K562 (cell line): ENCODE measurements at regions not wholly inside any gene's neighbourhood (a gene's known extent, or its start where the extent isn't known, plus 50 kb on each side); places are given as distances from the start of the nearest gene placed in this dataset.

Source experiments
- ATAC-seq: fragments of 200-7000 bp; cut with Tn5 transposase; 3 replicates; pipeline ENCODE4 v1.9.1; 2020; ENCODE audit warnings: moderate library complexity
- BruUV-seq: library from RNA; stranded (reverse); fragments of 400-500 nt; replicated peaks from 2 replicates; lab custom pipeline; 2021; lab: Mats Ljungman, UMichigan
- CTCF ChIA-PET: fragments of 300-600 bp; formaldehyde crosslinking; extraction: SDS; loops from one replicate; lab custom pipeline; 2021; ENCODE audit warnings: low intra/inter-chr PET ratio; lab: Yijun Ruan, JAX
- POLR2A ChIA-PET: fragments of 300-600, 350-650 bp; sonication (Branson Sonifier 250); formaldehyde crosslinking; extraction: SDS; loops from one replicate; lab custom pipeline; 2021; ENCODE audit warnings: antibody characterized with exemption, inconsistent platforms; lab: Yijun Ruan, JAX
- DNase-seq, 4 experiments: peaks; one replicate each; pipeline versions ENCODE4 v3.0.0 to v3.0.0-alpha.2; 2011 to 2018; ENCODE audit warnings: low spot score in 3 of 4, mixed read lengths in 3 of 4; ENCODE audit errors: extremely low read depth in 1 of 4
- FAIRE-seq: peaks from 2 replicates; lab custom pipeline; 2011; peaks lifted over from hg19 to GRCh38; lab: Jason Lieb, UNC
- H2AFZ ChIP-seq: 2 replicates; pipeline ENCODE4 v1.6.0; 2011; ENCODE audit warnings: low read depth, low read length, control low read depth, inconsistent platforms
- H3K27ac ChIP-seq: fragments of 200-600 bp; 3 replicates; pipeline ENCODE4 v1.8.0; 2011; ENCODE audit warnings: low read depth, mild to moderate bottlenecking, control low read depth, inconsistent platforms, low read length, moderate library complexity, mixed read lengths; ENCODE audit errors: extremely low read depth
- H3K27me3 ChIP-seq, 2 experiments: fragments of 300-600 bp in 1 of 2; 2 replicates in 1 of 2; 3 replicates in 1 of 2; pipeline versions ENCODE4 v1.6.0 to v1.8.0; 2011; ENCODE audit warnings: inconsistent platforms in 2 of 2, low read length in 2 of 2, mild to moderate bottlenecking in 1 of 2, mixed read lengths in 1 of 2, moderate library complexity in 1 of 2; ENCODE audit not compliant: control insufficient read depth in 2 of 2, insufficient read depth in 2 of 2
- H3K36me3 ChIP-seq: fragments of 300-600 bp; 3 replicates; pipeline ENCODE4 v1.8.0; 2011; ENCODE audit warnings: mild to moderate bottlenecking, low read length, inconsistent platforms; ENCODE audit not compliant: control insufficient read depth, insufficient read depth
- H3K4me1 ChIP-seq, 2 experiments: fragments of 200-600 bp in 1 of 2; replicated peaks in 1 of 2; 2 replicates in 1 of 2; 3 replicates in 1 of 2; pipeline versions ENCODE4 v1.5.1 to v1.8.0; 2011; ENCODE audit warnings: inconsistent platforms in 2 of 2, low read length in 2 of 2, mild to moderate bottlenecking in 1 of 2, mixed read lengths in 1 of 2, moderate library complexity in 1 of 2; ENCODE audit not compliant: control insufficient read depth in 2 of 2, insufficient read depth in 2 of 2
- H3K4me2 ChIP-seq: 2 replicates; pipeline ENCODE4 v1.6.1; 2011; ENCODE audit warnings: low read length, control low read depth, inconsistent platforms, mixed read lengths; ENCODE audit not compliant: insufficient read depth
- H3K4me3 ChIP-seq: fragments of 200-600 bp; sonication (generic), shearing (Covaris generic); 2 replicates; pipeline ENCODE4 v1.5.1; 2016; ENCODE audit warnings: control low read depth, inconsistent platforms
- H3K79me2 ChIP-seq: fragments of 200-600 bp; 3 replicates; pipeline ENCODE4 v1.8.0; 2011; ENCODE audit warnings: low read length, inconsistent platforms; ENCODE audit not compliant: control insufficient read depth, insufficient read depth
- H3K9ac ChIP-seq, 2 experiments: 2 replicates each; pipeline versions ENCODE4 v1.6.0 to v1.6.1; 2011; ENCODE audit warnings: low read depth in 2 of 2, low read length in 2 of 2, control low read depth in 1 of 2, inconsistent platforms in 1 of 2, mild to moderate bottlenecking in 1 of 2, mixed read lengths in 1 of 2; ENCODE audit not compliant: insufficient read depth in 1 of 2
- H3K9me1 ChIP-seq: one replicate; pipeline ENCODE4 v1.6.0; 2011; ENCODE audit warnings: inconsistent platforms, mild to moderate bottlenecking, low read length, moderate library complexity; ENCODE audit not compliant: control insufficient read depth, insufficient read depth
- H3K9me3 ChIP-seq: replicated peaks from 2 replicates; pipeline ENCODE4 v1.5.1; 2011; ENCODE audit warnings: low read depth, low read length, inconsistent platforms; ENCODE audit not compliant: control insufficient read depth, insufficient read depth
- H4K20me1 ChIP-seq: replicated peaks from 2 replicates; pipeline ENCODE4 v1.6.1; 2011; ENCODE audit warnings: low read length, inconsistent platforms, mixed read lengths; ENCODE audit not compliant: control insufficient read depth, insufficient read depth
- KAT7 ChIP-seq: sonication (generic); formaldehyde crosslinking; IDR thresholded peaks from 2 replicates; pipeline ENCODE4 v1.8.0; 2022; ENCODE audit warnings: missing genetic modification reagents, mild to moderate bottlenecking, borderline replicate concordance
- NFYB ChIP-seq: IDR thresholded peaks from 2 replicates; pipeline ENCODE4 v1.6.1; 2011; ENCODE audit warnings: mild to moderate bottlenecking, moderate library complexity; ENCODE audit not compliant: insufficient read length; ENCODE audit errors: extremely low read depth
- RBM39 ChIP-seq: fragments of 200-400 bp; formaldehyde crosslinking; optimal IDR thresholded peaks from 2 replicates; pipeline ENCODE3; 2018; ENCODE audit warnings: low read depth, low read length
- RUNX1 ChIP-seq: sonication (generic); IDR thresholded peaks from 2 replicates; pipeline ENCODE4 v1.6.1; 2016; ENCODE audit warnings: antibody characterized with exemption, low read depth
- TBL1XR1 ChIP-seq, 2 experiments: IDR thresholded peaks; 2 replicates each; pipeline ENCODE4 v1.6.1; 2012; ENCODE audit warnings: improper control_type of control experiment in 2 of 2, low read length in 2 of 2, mild to moderate bottlenecking in 1 of 2
- THAP12 ChIP-seq: fragments of 250-450 bp; sonication (Bioruptor Pico); IDR thresholded peaks from 2 replicates; pipeline ENCODE4 v1.9.0; 2021; ENCODE audit warnings: mild to moderate bottlenecking, inconsistent platforms
- TSHZ1 ChIP-seq: fragments of 250-450 bp; sonication (Bioruptor Pico); IDR thresholded peaks from 2 replicates; pipeline ENCODE4 v1.4.0; 2020; ENCODE audit warnings: mild to moderate bottlenecking, moderate library complexity
- ZBTB17 ChIP-seq: fragments of 450-650 bp; formaldehyde crosslinking; IDR thresholded peaks from 2 replicates; pipeline ENCODE4 v1.4.0; 2020; ENCODE audit warnings: mild to moderate bottlenecking
- WGBS: fragments of 100-300 bp; shearing (Covaris generic); methylation state at CpG from one replicate; pipeline ENCODE4 v1.1.6; 2016; ENCODE audit warnings: low coverage, mixed read lengths; ENCODE audit not compliant: insufficient coverage; ENCODE audit errors: missing lambda C conversion rate; 5-methylcytosine and 5-hydroxymethylcytosine counted together
- in situ Hi-C: fragments of 300-500 bp; cut with MboI; formaldehyde crosslinking; loops from 4 replicates; pipeline ENCODE4 v1.15.0; 2018; ENCODE audit warnings: inconsistent platforms, mixed read lengths
- intact Hi-C: fragments of 100-400 bp; cut with micrococcal nuclease; formaldehyde crosslinking; loops from 2 replicates; pipeline ENCODE4 v1.14.2; 2022

GRCh38 chr14:48096897-48097296 is 421.5 kb upstream of the MDGA2 start:
- Histone ChIP-seq H3K79me2 (no peaks in the 10 kb centered on the region), H3K4me1 (no peaks in the 10 kb centered on the region), H3K36me3 (no peaks in the 10 kb centered on the region), H3K27me3 (no peaks in the 10 kb centered on the region), H3K4me2 (no peak overlapping the region), H4K20me1 (no peaks in the 10 kb centered on the region), H3K4me3 (no peak overlapping the region), H3K9me3 (0 out of 2 replicates have a peak, but pooled peaks cover 2% of the 10 kb centered on the region), H3K9ac (no peak overlapping the region), H3K27ac (no peak overlapping the region), H3K9me1 (no peaks in the 10 kb centered on the region), H2AFZ (no peak overlapping the region)
- FAIRE-seq (no peak), ATAC-seq (no peak), DNase-seq (no peak)
- 6% methylated on average over 2 of the region's 2 CpGs for WGBS
- in situ Hi-C loops (no loop called here), intact Hi-C loops (no loop called here)
- ChIA-PET POLR2A (no interaction called here), CTCF (no interaction called here)
- BruUV-seq = no TSS peak
- no peak for TF ChIP-seq KAT7
- TF ChIP-seq THAP12 (CRISPR knock-in tag) = no peak
- TF ChIP-seq NFYB = no peak
- no peak for TF ChIP-seq ZBTB17 (CRISPR knock-in tag)
- TF ChIP-seq TSHZ1 (CRISPR knock-in tag) = no peak
- no peak for TF ChIP-seq RBM39
- TF ChIP-seq RUNX1 = no peak
- no peak for TF ChIP-seq TBL1XR1 (IDR thresholded peaks at IDR 0.05; ENCODE audit: low read length in 2 of 2)
